Parathyroid adenoma (tissue), 2 donors: ENCODE measurements at regions not wholly inside any gene's neighbourhood (a gene's known extent, or its start where the extent isn't known, plus 50 kb on each side); places are given as distances from the start of the nearest gene placed in this dataset.

Source experiments
- H2AFZ ChIP-seq: fragments of 300-600 bp; sonication (generic); one replicate; pipeline ENCODE4 v1.7.0; 2017; ENCODE audit warnings: antibody characterized with exemption, mild to moderate bottlenecking
- H3K27ac ChIP-seq: fragments of 300-600 bp; sonication (generic); one replicate; pipeline ENCODE4 v1.7.0; 2017
- H3K27me3 ChIP-seq: fragments of 300-600 bp; sonication (generic); one replicate; pipeline ENCODE4 v1.7.0; 2017; ENCODE audit warnings: low read length; ENCODE audit not compliant: control insufficient read depth, insufficient read depth
- H3K36me3 ChIP-seq: fragments of 300-600 bp; sonication (generic); one replicate; pipeline ENCODE4 v1.7.0; 2017; ENCODE audit warnings: low read length; ENCODE audit not compliant: control insufficient read depth, insufficient read depth
- H3K4me1 ChIP-seq: fragments of 300-600 bp; sonication (generic); one replicate; pipeline ENCODE4 v1.7.0; 2017; ENCODE audit warnings: control low read depth
- H3K4me2 ChIP-seq: fragments of 300-600 bp; sonication (generic); one replicate; pipeline ENCODE4 v1.7.0; 2017; ENCODE audit warnings: low read length
- H3K4me3 ChIP-seq: fragments of 300-600 bp; sonication (generic); one replicate; pipeline ENCODE4 v1.7.0; 2017; ENCODE audit warnings: low read depth, low read length
- H3K79me2 ChIP-seq: fragments of 300-600 bp; sonication (generic); one replicate; pipeline ENCODE4 v1.7.0; 2017; ENCODE audit warnings: control low read depth
- H3K9ac ChIP-seq: fragments of 300-600 bp; sonication (generic); one replicate; pipeline ENCODE4 v1.7.0; 2017; ENCODE audit warnings: mild to moderate bottlenecking
- H3K9me3 ChIP-seq: fragments of 300-600 bp; sonication (generic); one replicate; pipeline ENCODE4 v1.7.0; 2017; ENCODE audit warnings: low read length; ENCODE audit not compliant: control insufficient read depth
- CTCF ChIP-seq: fragments of 300-600 bp; sonication (generic); IDR thresholded peaks from one replicate; pipeline ENCODE4 v1.7.0; 2017; ENCODE audit warnings: antibody characterized with exemption, mild to moderate bottlenecking
- donor health status: primary hyperparathyroidism.

- Histone ChIP-seq H3K9ac (no peak overlapping the region), H3K27me3 (no peaks in the 10 kb centered on the region), H2AFZ (no peak overlapping the region), H3K27ac (no peak overlapping the region), H3K4me3 (no peak overlapping the region), H3K4me1 (no peaks in the 10 kb centered on the region), H3K9me3 (no peaks in the 10 kb centered on the region), H3K79me2 (no peaks in the 10 kb centered on the region), H3K4me2 (no peak overlapping the region), H3K36me3 (no peaks in the 10 kb centered on the region)
- no peak for TF ChIP-seq CTCF
These were observed 172.3 kb downstream of the OGFRL1 start for GRCh38 chr6:71460933-71461332.

- H3K9me3 ChIP-seq, result no peaks in the 10 kb centered on the region
- no peak overlapping the region for H3K4me2 ChIP-seq
- no peaks in the 10 kb centered on the region for H3K36me3 ChIP-seq
- no peaks in the 10 kb centered on the region for H3K79me2 ChIP-seq
- no peak overlapping the region for H3K27ac ChIP-seq
- H3K9ac ChIP-seq, result no peak overlapping the region
- no peak for TF ChIP-seq CTCF
- no peaks in the 10 kb centered on the region for H3K4me1 ChIP-seq
- H3K4me3 ChIP-seq, result no peak overlapping the region
- H2AFZ ChIP-seq, result no peak overlapping the region
- no peaks in the 10 kb centered on the region for H3K27me3 ChIP-seq
These were observed 174.4 kb downstream of the OGFRL1 start for GRCh38 chr6:71463061-71463460.

GRCh38 chr6:71465096-71465495 lies 176.5 kb downstream of the OGFRL1 start:
- Histone ChIP-seq H2AFZ (no peak overlapping the region), H3K79me2 (no peaks in the 10 kb centered on the region), H3K36me3 (no peaks in the 10 kb centered on the region), H3K27me3 (no peaks in the 10 kb centered on the region), H3K9me3 (no peaks in the 10 kb centered on the region), H3K4me1 (peaks cover 6% of the 10 kb centered on the region), H3K9ac (no peak overlapping the region), H3K4me2 (no peak overlapping the region), H3K27ac (no peak overlapping the region), H3K4me3 (no peak overlapping the region)
- TF ChIP-seq CTCF, result no peak

GRCh38 chr6:71466362-71466761 lies 177.8 kb downstream of the OGFRL1 start:
- Histone ChIP-seq H2AFZ (no peak overlapping the region), H3K9me3 (no peaks in the 10 kb centered on the region)

More at GRCh38 chr6:71466362-71466761, 177.8 kb downstream of the OGFRL1 start:
- no peak overlapping the region for H3K27ac ChIP-seq
- TF ChIP-seq CTCF, result no peak
- peaks cover 6% of the 10 kb centered on the region for H3K4me1 ChIP-seq
- no peak overlapping the region for H3K4me3 ChIP-seq
- H3K79me2 ChIP-seq, result no peaks in the 10 kb centered on the region
- no peak overlapping the region for H3K9ac ChIP-seq
- H3K4me2 ChIP-seq, result no peak overlapping the region
- H3K27me3 ChIP-seq, result no peaks in the 10 kb centered on the region
- no peaks in the 10 kb centered on the region for H3K36me3 ChIP-seq
